HG02970 (cell line): ENCODE measurements at regions not wholly inside any gene's neighbourhood (a gene's known extent, or its start where the extent isn't known, plus 50 kb on each side); places are given as distances from the start of the nearest gene placed in this dataset.

Experiments used
- ATAC-seq: cut with Tn5 transposase; IDR thresholded peaks from one replicate; pipeline ENCODE4 v1.9.1; 2021; ENCODE audit warnings: mild to moderate bottlenecking, moderate library complexity, moderate number of reproducible peaks; ENCODE audit not compliant: unreplicated experiment, low FRiP score

DNA sequence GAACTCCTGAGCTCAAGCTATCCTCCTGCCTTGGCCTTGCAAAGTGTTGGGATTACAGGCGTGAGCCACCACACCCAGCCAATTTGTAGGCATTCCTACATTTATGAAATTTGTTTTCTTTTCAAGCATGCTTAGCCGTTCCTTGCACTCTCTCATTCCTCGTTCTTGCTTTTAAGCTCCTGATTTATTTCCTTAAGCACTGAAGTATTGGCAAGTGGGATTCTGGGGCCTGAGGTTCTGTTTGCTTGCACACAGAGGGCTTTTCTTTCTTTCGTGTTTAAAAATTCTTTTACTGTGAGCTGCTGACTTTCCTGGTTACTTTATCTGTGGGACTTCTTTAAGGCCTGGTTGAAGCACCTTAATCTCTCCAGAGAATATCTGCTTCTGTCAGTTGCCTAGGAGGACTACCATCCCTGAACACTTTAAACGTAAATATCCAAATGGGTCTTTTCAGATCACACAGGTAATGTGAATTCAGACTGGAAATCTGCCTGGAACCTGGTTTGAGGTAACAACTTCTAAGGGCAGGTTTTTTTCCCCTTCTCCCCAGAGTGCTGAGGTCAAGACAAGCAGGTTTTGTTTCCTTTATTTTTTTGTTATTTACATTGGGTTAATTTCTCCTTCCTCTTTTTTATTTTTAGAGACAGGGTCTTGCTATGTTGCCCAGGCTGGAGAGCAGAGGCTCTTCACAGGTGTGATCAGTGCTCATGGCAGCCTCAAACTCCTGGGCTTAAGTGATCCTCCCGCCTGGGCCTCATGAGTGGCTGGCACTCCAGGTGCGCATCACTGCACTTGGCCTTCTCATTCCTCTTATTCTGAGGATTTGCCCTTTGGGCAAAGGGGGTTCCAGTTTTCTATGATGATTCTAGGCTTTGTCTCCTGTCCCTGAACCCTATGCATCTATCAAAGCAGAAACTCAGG lies 102.9 kb downstream of the PFKFB3 start:
- no peak for ATAC-seq

DNA sequence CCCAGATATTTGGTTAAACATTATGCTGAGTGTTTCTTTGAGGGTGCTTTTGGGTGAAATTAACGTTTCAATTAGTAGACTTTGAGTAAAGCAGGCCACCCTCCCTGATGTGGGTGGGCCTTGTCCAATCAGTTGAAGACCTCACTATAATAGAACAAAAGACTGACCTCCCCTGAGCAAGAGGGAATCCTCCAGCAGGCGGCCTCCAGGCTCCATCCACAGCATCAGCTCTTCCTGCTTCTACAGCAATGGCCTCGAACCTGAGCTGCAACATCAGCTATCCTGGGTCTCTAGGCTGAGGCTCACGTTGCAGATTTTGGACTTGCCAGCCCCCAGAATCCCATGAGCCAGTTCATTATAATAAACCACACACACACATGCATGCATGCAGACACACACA lies 104.2 kb downstream of the PFKFB3 start:
- no peak for ATAC-seq

DNA sequence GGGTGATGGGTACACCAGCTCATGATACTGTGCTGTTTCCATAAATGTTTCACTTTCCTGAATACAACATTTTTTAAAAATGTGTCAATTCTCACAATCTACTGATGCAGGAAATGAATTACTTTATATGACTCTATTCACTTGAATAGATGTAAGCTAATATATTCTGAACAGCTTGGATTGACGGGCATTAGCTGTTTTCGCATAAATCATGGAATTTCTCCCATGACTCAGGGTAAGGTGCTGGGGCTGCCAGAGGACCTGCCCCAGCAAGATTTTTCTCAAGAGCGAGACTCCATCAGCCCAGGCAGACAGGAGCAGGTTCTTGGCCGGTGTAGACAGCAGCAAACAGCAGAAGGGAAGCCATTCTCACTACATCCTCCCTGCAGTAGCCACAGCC lies 107.1 kb downstream of the PFKFB3 start:
- no peak for ATAC-seq

DNA sequence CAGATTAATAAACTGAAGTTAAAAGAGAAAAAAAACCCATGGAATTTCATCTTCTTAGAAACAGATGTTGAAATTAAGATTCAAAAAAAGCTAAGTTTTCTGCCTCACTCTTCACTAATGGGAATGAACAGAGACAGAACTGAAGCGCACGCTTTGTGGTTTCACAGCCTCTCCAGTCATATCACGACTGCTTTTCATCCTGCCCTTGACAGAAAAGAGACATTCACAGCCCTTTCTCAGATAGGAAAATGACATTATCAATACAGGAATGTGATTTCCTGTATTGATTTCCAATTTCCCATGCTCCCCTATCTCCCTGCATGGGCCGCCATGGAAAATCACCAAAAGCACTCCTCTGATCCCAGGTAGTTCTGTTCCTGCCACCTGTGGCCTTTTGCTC lies 108.2 kb downstream of the PFKFB3 start:
- no peak for ATAC-seq

DNA sequence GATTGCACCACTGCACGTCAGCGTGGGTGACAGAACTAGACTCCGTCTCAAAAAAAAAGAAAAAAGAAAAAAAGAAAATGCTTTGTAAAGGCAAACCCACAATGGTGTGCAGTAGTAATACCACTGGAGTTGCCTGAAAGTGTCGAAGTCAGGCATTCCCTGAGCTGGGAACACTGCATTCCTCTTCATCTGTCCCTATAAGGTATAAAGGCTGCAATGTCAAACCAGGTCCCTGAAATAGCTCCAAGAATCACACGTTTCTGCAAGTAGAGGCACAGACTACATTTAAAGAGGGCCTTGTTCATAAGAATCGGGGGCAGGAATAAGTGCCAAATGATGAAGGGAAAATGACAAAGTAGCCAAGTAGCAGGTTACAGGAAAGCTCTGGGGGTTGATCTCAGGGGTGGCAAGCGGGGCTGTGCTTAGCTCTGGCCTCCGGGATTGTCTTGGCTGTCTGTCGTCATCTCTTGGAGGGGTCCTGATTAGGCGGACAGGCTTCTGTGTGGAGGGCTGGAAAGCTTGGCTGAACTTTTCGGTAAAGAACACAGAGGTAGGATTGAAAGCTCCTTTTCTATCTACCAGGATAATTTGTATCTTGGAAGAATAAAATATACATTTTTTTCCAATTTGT lies 109.1 kb downstream of the PFKFB3 start:
- no peak for ATAC-seq

DNA sequence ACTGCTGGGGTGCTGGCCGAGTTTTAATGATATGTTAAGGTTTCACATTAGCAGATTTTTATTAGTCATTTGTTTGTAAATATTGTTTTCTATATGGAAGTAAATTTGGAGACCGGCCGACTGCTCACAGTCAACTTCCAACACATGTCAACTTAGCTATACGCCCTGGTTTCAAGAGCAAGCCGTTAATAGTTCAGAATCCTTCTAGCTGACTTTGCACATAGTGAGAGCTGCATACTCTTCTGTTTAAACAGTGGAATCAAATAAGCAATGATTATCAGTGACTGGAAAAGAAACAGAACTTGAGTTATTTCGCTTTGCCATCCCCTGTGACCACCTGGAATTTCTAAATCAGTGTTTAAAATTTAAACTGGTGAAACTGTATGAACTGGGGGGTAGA lies 109.9 kb downstream of the PFKFB3 start:
- ATAC-seq, result no peak

DNA sequence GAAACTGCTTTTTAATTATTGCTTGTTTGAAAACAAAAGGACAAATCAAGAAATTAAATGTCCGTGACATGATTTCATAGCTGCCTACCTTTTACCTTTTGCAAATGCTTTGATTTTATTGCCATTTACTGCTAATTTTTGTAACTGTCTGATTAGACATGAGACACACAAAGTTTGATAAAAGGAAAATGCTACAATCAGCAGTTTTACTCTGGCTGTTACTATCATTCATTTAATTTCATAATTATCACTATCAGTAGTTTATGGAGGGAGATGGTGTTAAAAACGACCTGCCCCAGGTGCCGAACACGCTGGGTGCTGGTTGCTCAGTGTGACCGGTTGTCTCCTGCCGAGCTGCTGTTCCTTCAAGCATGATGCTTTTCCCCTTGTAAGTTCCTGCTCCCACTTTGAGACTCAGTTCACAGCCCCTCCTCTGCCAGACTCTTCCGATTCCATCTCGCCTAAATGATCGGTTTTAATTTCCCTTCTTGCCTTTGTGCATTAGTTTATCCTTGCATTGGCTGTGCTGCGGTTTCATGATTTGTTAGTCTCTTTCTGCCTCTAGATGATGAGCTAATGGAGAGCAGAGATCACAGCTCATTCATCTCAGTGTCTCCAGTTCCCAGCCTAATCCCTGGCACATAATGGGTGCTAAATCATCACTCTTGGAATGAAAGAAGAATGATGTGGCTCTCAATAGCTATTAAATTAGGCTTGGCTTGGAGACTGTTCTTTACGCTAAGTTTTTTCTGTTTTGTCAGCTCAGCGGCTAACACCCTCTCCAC lies 110.6 kb downstream of the PFKFB3 start:
- no peak for ATAC-seq

DNA sequence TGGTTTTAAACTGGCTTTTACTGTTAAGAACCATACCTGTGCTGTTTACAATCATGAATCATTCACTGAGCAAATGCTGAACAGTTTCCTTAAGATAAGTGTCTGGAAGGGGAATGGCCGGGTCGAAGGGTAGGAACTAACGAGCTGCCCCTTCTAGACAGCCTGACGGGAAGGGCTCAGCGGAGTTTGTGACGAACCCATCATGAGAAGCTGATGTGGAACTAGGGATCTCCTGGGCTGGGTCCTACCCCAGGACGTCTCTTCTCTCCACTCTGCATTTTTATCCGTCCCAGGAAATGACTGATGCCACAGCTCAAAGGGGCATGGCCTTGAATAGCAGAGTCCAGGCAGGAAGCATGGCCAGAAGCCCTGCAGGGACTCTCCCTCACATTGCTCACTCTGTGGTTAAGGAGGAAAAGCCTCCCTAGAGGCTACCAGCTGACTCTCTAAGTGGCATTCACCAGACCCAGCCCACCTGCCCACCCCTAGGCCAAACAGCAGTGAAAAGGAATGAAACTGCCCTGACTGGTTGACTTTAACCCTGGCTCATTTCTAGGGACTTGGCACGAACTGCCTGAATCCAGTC lies 112.0 kb downstream of the PFKFB3 start:
- ATAC-seq, result no peak

DNA sequence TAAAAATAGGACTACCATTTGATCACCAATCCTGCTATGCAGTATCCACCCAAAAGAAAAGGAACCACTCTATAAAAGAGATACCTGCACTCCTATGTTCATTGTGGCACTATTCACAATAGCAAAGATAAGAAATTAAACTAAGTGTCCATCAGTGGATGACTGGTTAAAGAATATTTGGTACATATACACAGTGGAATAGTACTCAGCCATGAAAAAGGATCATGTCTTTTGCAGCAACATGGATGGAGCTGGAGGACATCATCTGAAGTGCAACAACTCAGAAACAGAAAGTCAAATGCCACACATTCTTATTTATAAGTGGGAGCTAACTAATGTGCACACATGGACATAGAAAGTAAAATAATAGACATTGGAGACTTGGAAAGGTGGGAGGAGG lies 116.4 kb downstream of the PFKFB3 start:
- no peak for ATAC-seq

DNA sequence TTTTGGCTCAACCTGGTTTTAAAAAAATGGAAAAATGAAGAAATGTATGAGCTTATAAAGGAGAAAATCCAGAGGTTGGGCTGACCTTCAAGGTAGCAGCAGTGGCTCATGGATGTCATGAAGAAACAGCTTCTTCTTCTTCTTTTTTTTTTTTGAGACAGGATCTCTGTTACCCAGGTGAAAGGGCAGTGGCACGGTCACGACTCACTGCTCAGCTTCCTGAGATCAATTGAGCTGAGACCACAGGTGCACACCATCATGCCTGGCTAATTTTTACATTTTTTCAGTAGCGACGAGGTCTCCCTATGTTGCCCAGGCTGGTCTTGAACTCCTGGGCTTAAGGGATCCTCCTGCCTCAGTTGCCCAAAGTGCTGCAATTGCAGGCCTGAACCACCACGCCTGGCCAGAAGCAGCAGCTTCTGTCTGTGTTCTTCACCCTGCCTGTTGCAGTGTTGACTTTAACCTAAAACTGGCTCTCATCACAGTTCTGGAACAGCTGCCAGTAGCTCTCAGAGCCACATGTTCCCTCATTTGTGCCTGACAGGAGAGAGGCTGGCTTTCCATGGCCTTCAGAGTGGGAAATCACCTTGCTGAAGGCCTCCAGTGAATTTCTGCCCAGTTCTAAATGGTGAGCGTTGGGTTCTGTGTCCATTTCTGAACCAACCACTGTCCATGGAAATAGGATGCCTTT lies 117.7 kb downstream of the PFKFB3 start:
- no peak for ATAC-seq

DNA sequence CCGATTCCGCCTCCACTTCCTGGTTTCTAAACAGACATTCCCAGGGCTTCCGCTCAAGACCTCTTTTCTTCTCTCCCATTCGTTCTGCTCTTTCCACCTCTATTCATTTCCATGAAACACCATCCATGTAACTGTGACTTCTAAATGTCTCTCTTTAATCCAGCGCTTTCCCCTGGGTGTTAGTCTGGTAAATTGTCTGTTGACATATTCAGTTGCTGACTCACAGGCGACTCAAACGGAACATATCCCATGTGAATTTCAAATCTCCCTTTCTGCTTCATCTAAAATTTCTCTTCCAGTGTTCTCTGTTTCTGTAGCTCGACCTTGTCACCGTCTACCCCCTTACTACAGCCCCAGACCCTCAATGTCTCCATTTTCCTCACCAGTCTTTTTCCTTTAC lies 119.1 kb downstream of the PFKFB3 start:
- ATAC-seq, result no peak

DNA sequence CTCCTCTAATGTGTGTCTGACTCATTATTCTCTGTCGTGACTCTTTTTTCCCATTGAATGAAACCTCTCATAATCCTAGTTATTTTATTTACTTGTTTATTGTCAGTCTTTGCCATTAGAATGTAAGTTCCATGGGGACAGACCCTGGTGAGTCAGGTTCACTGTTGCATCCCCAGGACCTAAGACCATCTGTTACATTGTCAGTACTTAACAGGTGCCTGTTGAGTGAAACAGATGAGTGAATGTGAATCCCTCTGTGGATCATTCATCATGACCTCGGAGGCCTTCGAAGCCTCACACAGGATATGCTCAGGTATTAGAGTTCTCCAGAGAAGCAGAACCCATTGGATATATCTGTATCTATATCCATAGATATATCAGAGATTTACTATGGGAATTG lies 120.1 kb downstream of the PFKFB3 start:
- no peak for ATAC-seq

DNA sequence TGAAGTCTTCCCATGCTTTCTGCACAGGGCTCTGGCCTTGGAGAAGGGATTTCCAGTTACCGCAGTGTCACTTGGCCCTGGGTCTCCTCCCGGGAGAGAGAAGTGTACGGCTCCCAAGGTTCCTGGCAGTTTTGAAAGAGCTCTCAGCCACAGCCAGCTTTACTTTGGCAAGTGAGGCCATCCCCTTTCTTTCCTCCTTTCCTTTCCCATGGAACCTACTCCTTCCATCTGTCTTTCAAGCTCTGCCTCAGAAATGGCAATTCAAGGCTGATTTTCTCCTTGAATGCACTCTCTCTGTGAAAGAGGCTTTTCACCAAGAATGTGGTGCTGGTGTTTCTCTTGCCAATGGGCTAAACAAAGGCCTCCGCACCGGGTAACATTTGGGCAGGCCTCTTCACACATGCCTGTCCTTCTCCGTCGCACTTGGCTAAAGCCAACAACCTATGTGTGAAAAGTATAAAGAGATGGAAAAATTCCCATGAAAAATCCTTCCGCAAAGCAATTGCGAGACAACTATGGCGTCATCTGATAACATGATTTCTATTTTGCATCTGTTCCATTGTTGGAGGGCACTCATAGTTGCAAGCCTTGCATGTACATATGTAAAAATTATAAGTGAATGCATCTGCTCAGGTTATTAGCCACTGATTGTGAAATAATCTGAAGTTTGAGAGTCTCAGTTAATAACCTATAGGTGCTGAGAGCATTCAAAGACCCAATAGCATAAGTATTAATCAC lies 125.4 kb downstream of the PFKFB3 start:
- no peak for ATAC-seq

DNA sequence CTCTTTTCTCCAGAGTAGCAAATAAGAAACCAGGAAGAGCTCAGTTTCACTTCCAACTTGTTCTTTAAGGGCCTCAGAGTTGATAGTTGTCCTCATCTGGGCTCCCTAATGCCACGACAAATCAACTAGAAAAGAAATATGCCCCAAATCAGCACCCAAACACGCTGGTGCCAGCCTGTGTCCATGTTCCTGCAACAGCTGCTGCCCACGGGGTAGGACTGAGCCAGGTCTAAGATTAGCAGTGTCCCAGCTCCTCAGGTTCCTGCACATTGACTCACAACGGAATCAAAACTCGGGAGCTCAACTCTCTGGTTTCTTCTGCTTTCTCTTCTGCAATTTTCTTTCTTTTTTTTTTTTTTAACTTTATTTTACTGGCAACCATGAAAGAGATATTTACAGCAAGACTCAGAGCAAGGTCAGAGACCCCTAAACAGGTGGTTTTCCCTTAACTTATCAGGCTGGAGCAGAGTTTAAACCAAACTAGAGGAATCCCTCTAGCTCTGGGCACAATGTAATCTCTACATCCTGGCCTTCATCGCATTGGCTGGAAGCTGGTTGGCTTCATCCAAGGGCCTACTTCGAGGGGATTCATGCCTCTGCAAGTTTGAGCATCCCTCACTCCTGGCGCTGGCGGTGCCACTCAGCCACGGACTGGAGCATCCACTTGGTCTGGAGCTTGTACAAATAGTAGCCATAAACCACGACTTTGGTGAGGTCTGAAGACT lies 126.1 kb downstream of the PFKFB3 start:
- no peak for ATAC-seq

DNA sequence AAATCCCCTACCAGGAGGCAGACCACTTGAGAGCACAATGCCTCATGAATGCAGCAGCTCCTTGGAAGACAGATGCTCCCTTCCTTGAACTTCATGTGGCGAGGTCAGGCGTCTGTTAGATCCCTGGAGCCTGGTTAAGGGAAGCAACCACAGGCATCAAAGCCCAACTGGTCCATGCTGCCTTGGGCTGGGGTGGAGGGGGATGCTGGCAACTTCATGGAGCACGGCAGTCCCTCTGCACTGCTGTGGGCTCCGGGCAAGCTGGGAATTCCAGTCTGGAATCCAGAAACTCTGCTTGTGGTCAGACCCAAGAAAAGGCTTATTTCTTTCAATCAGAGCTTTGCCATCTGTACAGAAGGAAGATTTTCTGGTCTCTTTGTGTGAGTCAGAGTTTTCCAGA lies 130.4 kb downstream of the PFKFB3 start:
- ATAC-seq, result no peak

DNA sequence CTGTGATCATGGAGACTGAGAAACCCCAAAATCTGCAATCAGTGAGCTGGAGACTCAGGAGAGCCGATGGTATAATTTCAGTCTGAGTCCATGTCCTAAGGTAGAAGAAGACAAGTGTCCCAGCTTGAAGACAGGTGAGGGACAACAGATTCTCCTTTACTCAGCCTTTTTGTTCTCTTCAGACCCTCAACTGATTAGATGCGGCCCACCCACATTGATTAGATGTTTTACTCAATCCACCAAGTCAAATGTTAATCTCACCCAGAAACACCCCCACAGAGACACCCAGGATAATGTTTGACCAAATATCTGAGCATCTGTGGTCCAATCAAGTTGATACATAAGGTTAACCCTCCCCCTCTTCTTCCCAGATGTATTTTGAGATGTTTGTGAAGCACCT lies 131.2 kb downstream of the PFKFB3 start:
- ATAC-seq, result no peak

DNA sequence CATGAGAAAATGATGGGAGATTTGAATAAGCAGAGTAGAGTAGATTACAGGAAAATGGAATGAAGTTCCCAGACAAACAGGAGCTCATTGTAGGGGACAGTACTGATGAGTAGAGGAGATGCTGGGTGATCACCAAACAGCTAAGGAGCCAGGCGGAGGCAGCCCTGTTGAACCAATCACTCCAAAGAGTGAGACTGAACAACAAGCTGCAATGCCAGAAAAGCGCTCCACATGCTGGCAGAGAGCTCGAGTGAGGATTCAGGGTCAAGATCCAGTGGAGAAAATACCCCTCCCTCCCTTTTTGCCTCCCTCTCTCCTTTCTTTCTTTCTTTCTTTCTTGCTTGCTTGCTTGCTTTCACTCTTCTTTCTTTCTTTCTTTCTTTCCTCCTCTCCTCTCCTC lies 133.3 kb downstream of the PFKFB3 start:
- ATAC-seq, result no peak

DNA sequence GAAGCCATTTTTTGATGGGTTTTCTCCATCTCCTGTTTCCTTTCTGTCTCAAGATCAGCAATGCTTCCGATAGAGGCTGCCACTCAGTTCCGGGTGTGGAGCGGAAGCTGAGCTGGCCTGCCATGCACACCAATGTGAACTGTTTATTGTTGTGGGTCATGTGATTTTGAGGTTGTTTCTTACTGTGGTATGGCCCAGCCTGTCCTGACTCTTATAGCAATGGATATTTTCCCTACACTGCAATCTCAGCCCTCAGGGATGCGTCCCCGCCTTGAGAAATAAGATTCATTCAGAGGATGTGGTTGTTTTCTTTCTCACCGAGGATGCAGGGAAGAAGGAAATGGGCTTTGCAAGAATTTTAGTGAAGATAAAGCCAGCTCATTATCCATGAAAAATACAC lies 134.7 kb downstream of the PFKFB3 start:
- no peak for ATAC-seq

DNA sequence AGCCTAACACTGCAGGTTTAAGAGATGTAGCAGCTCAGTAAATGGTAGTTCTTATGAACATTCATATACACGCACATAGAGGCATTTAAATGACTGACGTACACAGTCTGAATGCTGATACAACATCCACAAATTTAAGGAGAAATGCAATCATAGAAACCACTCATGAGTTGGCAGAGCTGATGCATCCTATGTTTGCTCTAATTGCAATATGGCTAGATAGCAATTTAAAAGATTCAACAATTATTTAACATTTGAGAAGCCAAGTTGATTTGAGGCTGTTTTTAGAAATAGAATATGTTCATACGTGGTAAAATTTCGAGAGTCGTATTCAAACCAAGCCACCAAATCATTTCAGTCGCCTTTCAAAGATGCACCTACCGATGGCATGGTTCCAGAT lies 135.6 kb downstream of the PFKFB3 start:
- ATAC-seq, result no peak
